IMR-90 (cell line): ENCODE measurements at regions not wholly inside any gene's neighbourhood (a gene's known extent, or its start where the extent isn't known, plus 50 kb on each side); places are given as distances from the start of the nearest gene placed in this dataset.
A peak's percentile ranks its signal among the peaks of the same experiment; 100 is the strongest.

Experiments used
- ATAC-seq: fragments of 200-7000 bp; cut with Tn5 transposase; 2 replicates; pipeline ENCODE4 v1.9.1; 2020; ENCODE audit warnings: low read depth, mild to moderate bottlenecking, moderate library complexity
- BruUV-seq: library from RNA; stranded (reverse); fragments of 400-500 nt; replicated peaks from 2 replicates; lab custom pipeline; 2021; lab: Mats Ljungman, UMichigan
- CTCF ChIA-PET: fragments of 300-600 bp; formaldehyde crosslinking; extraction: SDS; loops from one replicate; lab custom pipeline; 2021; ENCODE audit warnings: antibody characterized with exemption; lab: Yijun Ruan, JAX
- POLR2A ChIA-PET: fragments of 300-600 bp; sonication (Branson Sonifier 250); formaldehyde crosslinking; loops from one replicate; lab custom pipeline; 2022; ENCODE audit warnings: antibody characterized with exemption; ENCODE audit not compliant: unreplicated experiment; lab: Charles Lee
- DNase-seq: peaks from one replicate; pipeline ENCODE4 v3.0.0; 2013
- H2AFZ ChIP-seq: replicated peaks from 2 replicates; pipeline ENCODE3; 2013; ENCODE audit warnings: low read length, mild to moderate bottlenecking; ENCODE audit not compliant: poor library complexity
- H2AK5ac ChIP-seq: 2 replicates; pipeline ENCODE4 v1.6.1; 2013; ENCODE audit warnings: low read depth, low read length, inconsistent platforms
- H2AK9ac ChIP-seq: replicated peaks from 2 replicates; pipeline ENCODE3; 2013; ENCODE audit warnings: mild to moderate bottlenecking, low read depth, low read length, moderate library complexity; ENCODE audit not compliant: poor library complexity
- H2BK120ac ChIP-seq: 2 replicates; pipeline ENCODE4 v1.6.1; 2013; ENCODE audit warnings: low read depth, low read length, inconsistent platforms
- H2BK15ac ChIP-seq: 3 replicates; pipeline ENCODE4 v1.6.1; 2013; ENCODE audit warnings: low read depth, low read length, inconsistent platforms
- H2BK20ac ChIP-seq: 2 replicates; pipeline ENCODE4 v1.6.1; 2013; ENCODE audit warnings: low read depth, mild to moderate bottlenecking, inconsistent platforms, low read length, moderate library complexity
- H2BK5ac ChIP-seq: 2 replicates; pipeline ENCODE4 v1.6.1; 2013; ENCODE audit warnings: mild to moderate bottlenecking, low read depth, low read length, inconsistent platforms; ENCODE audit not compliant: poor library complexity, severe bottlenecking
- H3K14ac ChIP-seq: replicated peaks from 2 replicates; pipeline ENCODE4 v1.6.1; 2013; ENCODE audit warnings: low read depth, low read length, inconsistent platforms
- H3K18ac ChIP-seq: 2 replicates; pipeline ENCODE4 v1.6.1; 2013; ENCODE audit warnings: low read depth, low read length, control low read depth
- H3K23ac ChIP-seq: 2 replicates; pipeline ENCODE4 v1.6.1; 2013; ENCODE audit warnings: low read depth, low read length, inconsistent platforms
- H3K27ac ChIP-seq: 2 replicates; pipeline ENCODE4 v1.5.1; 2013; ENCODE audit warnings: mild to moderate bottlenecking, control low read depth, low read length; ENCODE audit not compliant: insufficient read depth
- H3K27me3 ChIP-seq: 2 replicates; pipeline ENCODE4 v1.6.1; 2013; ENCODE audit warnings: low read length; ENCODE audit not compliant: control insufficient read depth, insufficient read depth
- H3K36me3 ChIP-seq: 2 replicates; pipeline ENCODE4 v1.6.1; 2013; ENCODE audit warnings: low read length, mixed read lengths; ENCODE audit not compliant: control insufficient read depth, insufficient read depth
- H3K4ac ChIP-seq: 2 replicates; pipeline ENCODE4 v1.6.1; 2013; ENCODE audit warnings: low read depth, low read length, inconsistent platforms
- H3K4me1 ChIP-seq: 2 replicates; pipeline ENCODE4 v1.6.1; 2013; ENCODE audit warnings: low read length, mixed read lengths; ENCODE audit not compliant: control insufficient read depth, insufficient read depth
- H3K4me2 ChIP-seq: 2 replicates; pipeline ENCODE4 v1.6.1; 2013; ENCODE audit warnings: low read depth, mild to moderate bottlenecking, control low read depth, low read length, moderate library complexity
- H3K4me3 ChIP-seq: 2 replicates; pipeline ENCODE4 v1.5.1; 2013; ENCODE audit warnings: low read depth, mild to moderate bottlenecking, control low read depth, low read length, moderate library complexity; ENCODE audit not compliant: insufficient read depth
- H3K56ac ChIP-seq: 2 replicates; pipeline ENCODE4 v1.6.1; 2013; ENCODE audit warnings: low read length, inconsistent platforms; ENCODE audit not compliant: insufficient read depth; ENCODE audit errors: extremely low read depth
- H3K79me1 ChIP-seq, 2 experiments: 2 replicates each; pipeline ENCODE4 v1.6.1; 2013; ENCODE audit warnings: low read length in 2 of 2, inconsistent platforms in 1 of 2, low read depth in 1 of 2
- H3K9ac ChIP-seq: 2 replicates; pipeline ENCODE4 v1.6.1; 2013; ENCODE audit warnings: low read depth, low read length, control low read depth
- H3K9me1 ChIP-seq: 2 replicates; pipeline ENCODE4 v1.6.1; 2013; ENCODE audit warnings: low read length, inconsistent platforms; ENCODE audit not compliant: insufficient read depth
- H3K9me3 ChIP-seq: 2 replicates; pipeline ENCODE4 v1.6.1; 2013; ENCODE audit warnings: low read length; ENCODE audit not compliant: control insufficient read depth, insufficient read depth
- H4K20me1 ChIP-seq: 2 replicates; pipeline ENCODE4 v1.6.1; 2013; ENCODE audit warnings: low read length, inconsistent platforms; ENCODE audit not compliant: insufficient read depth
- H4K5ac ChIP-seq: 2 replicates; pipeline ENCODE4 v1.6.1; 2013; ENCODE audit warnings: mild to moderate bottlenecking, low read depth, low read length, control low read depth
- H4K8ac ChIP-seq, 2 experiments: 2 replicates each; pipeline ENCODE4 v1.6.1; 2013; ENCODE audit warnings: low read depth in 2 of 2, low read length in 2 of 2, control low read depth in 1 of 2, inconsistent platforms in 1 of 2
- H4K91ac ChIP-seq: 2 replicates; pipeline ENCODE4 v1.6.1; 2013; ENCODE audit warnings: low read depth, low read length, inconsistent platforms; ENCODE audit not compliant: insufficient read depth
- CHD1 ChIP-seq: IDR thresholded peaks from 2 replicates; pipeline ENCODE4 v1.6.1; 2012; ENCODE audit warnings: low read depth, low read length, improper control_type of control experiment
- POLR2A ChIP-seq: IDR thresholded peaks from 2 replicates; pipeline ENCODE4 v1.6.1; 2012; ENCODE audit warnings: mild to moderate bottlenecking, low read depth, low read length
- RCOR1 ChIP-seq: IDR thresholded peaks from 2 replicates; pipeline ENCODE4 v1.6.1; 2012; ENCODE audit warnings: mild to moderate bottlenecking, low read length, improper control_type of control experiment; ENCODE audit not compliant: insufficient replicate concordance
- WGBS, 2 experiments: methylation state at CpG; one replicate each; pipeline versions ENCODE4 v1.1.5 to v1.1.7; 2013; ENCODE audit warnings: missing lambda C conversion rate in 2 of 2; ENCODE audit not compliant: insufficient read length in 1 of 2; ENCODE audit errors: extremely low coverage in 2 of 2; 5-methylcytosine and 5-hydroxymethylcytosine counted together
- dilution Hi-C: fragments of 300-500 bp; cut with HindIII; formaldehyde crosslinking; loops from one replicate; pipeline ENCODE4 v1.14.3; 2018; ENCODE audit warnings: low sequenced_read_pairs; ENCODE audit not compliant: unreplicated experiment
- in situ Hi-C: fragments of 300-500 bp; cut with MboI; formaldehyde crosslinking; loops from 3 replicates; pipeline ENCODE4 v1.14.3; 2019; ENCODE audit warnings: low sequenced_read_pairs, inconsistent platforms, mixed read lengths
- intact Hi-C: fragments of 100-400 bp; cut with micrococcal nuclease; formaldehyde crosslinking; loops from 2 replicates; pipeline ENCODE4 v1.10.0; 2022
- TF ChIP-seq, protein P1 (sequence below): conservative IDR thresholded peaks from 2 replicates; pipeline ENCODE4 v1.5.1; 2012; ENCODE audit warnings: mild to moderate bottlenecking, low read depth, low read length, improper control_type of control experiment

DNA sequence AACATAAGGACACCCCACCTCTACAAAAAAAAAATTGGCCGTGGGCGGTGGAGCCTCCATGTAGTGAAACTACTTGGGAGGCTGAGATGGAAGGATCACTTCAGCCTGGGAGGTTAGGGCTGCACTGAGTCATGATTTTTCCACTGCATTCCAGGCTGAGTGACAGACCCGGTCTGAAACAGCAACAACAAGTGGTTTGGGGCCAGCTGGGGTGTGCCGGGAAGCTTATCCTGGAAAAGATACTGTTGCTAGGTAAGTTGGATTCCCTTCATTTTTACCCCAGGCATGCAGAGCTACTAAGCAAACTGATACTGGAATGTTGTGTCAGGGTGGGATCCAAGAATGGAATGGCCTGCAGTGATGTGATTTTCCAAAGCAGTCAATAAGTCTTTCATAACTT, 57.0 kb downstream of the XAGE2 start:
- ChIA-PET CTCF (no interaction called here), POLR2A (no interaction called here)
- peak; percentile 42 for DNase-seq
- Histone ChIP-seq H4K8ac (no peak overlapping the region), H3K79me1 (no peaks in the 10 kb centered on the region), H3K4me1 (peaks cover 7% of the 10 kb centered on the region), H3K36me3 (no peaks in the 10 kb centered on the region), H3K4ac (no peak overlapping the region), H2BK20ac (no peak overlapping the region), H3K14ac (no peak overlapping the region), H2BK120ac (no peak overlapping the region), H2AFZ (peak overlapping the region; percentile 17), H3K18ac (peak overlapping the region; percentile 45; the same call in 1 of the 2 replicates), H2AK9ac (no peak overlapping the region), H4K20me1 (no peaks in the 10 kb centered on the region), H3K27me3 (no peaks in the 10 kb centered on the region), H3K56ac (no peak overlapping the region), H3K27ac (peak overlapping the region; percentile 49; the same call in 1 of the 2 replicates), H3K23ac (0 out of 2 replicates have a peak overlapping the region, but pooled peaks have one; percentile 14), H4K91ac (0 out of 2 replicates have a peak overlapping the region, but pooled peaks have one; percentile 28), H2BK5ac (peak overlapping the region; percentile 66), H3K9me3 (no peaks in the 10 kb centered on the region), H3K4me2 (no peak overlapping the region), H4K5ac (no peak overlapping the region), H3K9ac (no peak overlapping the region), H2BK15ac (no peak overlapping the region), H3K9me1 (no peaks in the 10 kb centered on the region; the same call in 1 of the 2 replicates), H3K4me3 (no peak overlapping the region), H2AK5ac (no peak overlapping the region)
- no TSS peak for BruUV-seq
- dilution Hi-C loops (no loop called here), intact Hi-C loops (no loop called here), in situ Hi-C loops (no loop called here)
- TF ChIP-seq CHD1 (no peak), POLR2A (no peak), RCOR1 (no peak)
- TF ChIP-seq, protein P1, sequence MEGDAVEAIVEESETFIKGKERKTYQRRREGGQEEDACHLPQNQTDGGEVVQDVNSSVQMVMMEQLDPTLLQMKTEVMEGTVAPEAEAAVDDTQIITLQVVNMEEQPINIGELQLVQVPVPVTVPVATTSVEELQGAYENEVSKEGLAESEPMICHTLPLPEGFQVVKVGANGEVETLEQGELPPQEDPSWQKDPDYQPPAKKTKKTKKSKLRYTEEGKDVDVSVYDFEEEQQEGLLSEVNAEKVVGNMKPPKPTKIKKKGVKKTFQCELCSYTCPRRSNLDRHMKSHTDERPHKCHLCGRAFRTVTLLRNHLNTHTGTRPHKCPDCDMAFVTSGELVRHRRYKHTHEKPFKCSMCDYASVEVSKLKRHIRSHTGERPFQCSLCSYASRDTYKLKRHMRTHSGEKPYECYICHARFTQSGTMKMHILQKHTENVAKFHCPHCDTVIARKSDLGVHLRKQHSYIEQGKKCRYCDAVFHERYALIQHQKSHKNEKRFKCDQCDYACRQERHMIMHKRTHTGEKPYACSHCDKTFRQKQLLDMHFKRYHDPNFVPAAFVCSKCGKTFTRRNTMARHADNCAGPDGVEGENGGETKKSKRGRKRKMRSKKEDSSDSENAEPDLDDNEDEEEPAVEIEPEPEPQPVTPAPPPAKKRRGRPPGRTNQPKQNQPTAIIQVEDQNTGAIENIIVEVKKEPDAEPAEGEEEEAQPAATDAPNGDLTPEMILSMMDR, result no peak
- peak; percentile 15; the same call in 1 of the 2 replicates for ATAC-seq
- WGBS, 2 experiments, result no CpG with 5 or more reads among the region's 4 CpGs
